PFSK-1 (cell line): ENCODE measurements at regions not wholly inside any gene's neighbourhood (a gene's known extent, or its start where the extent isn't known, plus 50 kb on each side); places are given as distances from the start of the nearest gene placed in this dataset.

Source experiments
- FOXP2 ChIP-seq: optimal IDR thresholded peaks from 2 replicates; pipeline ENCODE3; 2011; ENCODE audit warnings: borderline replicate concordance, control low read depth, inconsistent platforms; ENCODE audit not compliant: insufficient read depth; ENCODE audit errors: extremely low read length, extremely low read depth
- POLR2AphosphoS5 ChIP-seq: IDR thresholded peaks from 2 replicates; pipeline ENCODE4 v1.6.1; 2012; ENCODE audit warnings: low read depth, mild to moderate bottlenecking, control low read depth, low read length, moderate library complexity
- REST ChIP-seq, 2 experiments: IDR thresholded peaks; 2 replicates each; pipeline versions ENCODE4 v1.6.1 to v1.8.0; 2011 to 2012; ENCODE audit warnings: low read depth in 2 of 2, low read length in 2 of 2, control low read depth in 1 of 2, inconsistent platforms in 1 of 2, mild to moderate bottlenecking in 1 of 2, moderate library complexity in 1 of 2; ENCODE audit not compliant: insufficient read depth in 1 of 2
- SIN3A ChIP-seq: IDR thresholded peaks from 2 replicates; pipeline ENCODE4 v1.6.1; 2012; ENCODE audit warnings: mild to moderate bottlenecking, low read length, moderate library complexity, borderline replicate concordance; ENCODE audit not compliant: insufficient read depth
- TAF1 ChIP-seq: IDR thresholded peaks from 2 replicates; pipeline ENCODE4 v1.6.1; 2012; ENCODE audit warnings: low read length, control low read depth, borderline replicate concordance; ENCODE audit not compliant: insufficient read depth

DNA sequence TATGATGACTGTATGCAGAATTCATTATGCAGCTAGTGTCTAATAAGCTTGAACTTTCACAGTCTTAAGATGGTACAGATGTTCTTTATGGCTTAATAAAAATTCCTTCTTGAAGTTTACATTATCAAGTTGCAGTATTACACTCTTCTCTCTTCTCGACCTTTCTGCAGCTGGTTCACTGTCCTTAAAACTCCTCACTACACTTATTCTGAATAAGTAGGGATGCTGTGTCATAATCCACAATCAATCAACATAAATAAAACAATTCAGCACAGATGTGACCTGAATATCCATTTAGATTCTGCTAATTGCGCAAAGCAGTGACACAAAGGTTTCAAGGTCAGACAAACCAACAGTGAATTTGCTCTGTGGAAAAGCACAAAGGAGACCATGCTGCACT is 356.8 kb downstream of the SUCLG1 start:
- TF ChIP-seq POLR2AphosphoS5 (no peak), REST (IDR thresholded peaks at IDR 0.05; ENCODE audit: insufficient read depth in 1 of 2, low read depth in 2 of 2, low read length in 2 of 2) (no peak), SIN3A (no peak), FOXP2 (no peak), TAF1 (no peak)

DNA sequence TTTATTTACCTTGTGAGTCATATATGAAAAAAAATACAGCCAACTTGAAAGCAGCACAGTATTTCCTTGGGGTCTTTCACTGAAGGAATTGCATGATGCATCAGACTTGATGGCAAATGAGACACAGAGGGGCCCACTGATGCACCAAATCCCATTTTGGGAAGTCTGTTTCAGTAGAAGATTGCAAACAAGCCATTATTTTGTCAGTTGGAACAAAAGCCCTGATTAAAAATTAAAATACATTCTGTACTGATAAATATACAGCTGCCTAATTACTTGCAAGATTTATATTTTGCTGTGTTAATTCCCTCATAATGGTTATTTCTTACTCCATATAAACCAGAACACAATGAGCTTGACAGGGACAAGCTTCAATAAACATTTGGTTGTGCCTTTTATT is 370.4 kb downstream of the SUCLG1 start:
- TF ChIP-seq FOXP2 (no peak), POLR2AphosphoS5 (no peak)

- TF ChIP-seq POLR2AphosphoS5 (no peak), TAF1 (no peak)
Observed at GRCh38 chr2:84085562-84085961, 373.5 kb downstream of the SUCLG1 start.

GRCh38 chr2:84084856-84085255 is 374.2 kb downstream of the SUCLG1 start:
- TF ChIP-seq SIN3A = no peak
- no peak for TF ChIP-seq FOXP2
- TF ChIP-seq REST (IDR thresholded peaks at IDR 0.05; ENCODE audit: insufficient read depth in 1 of 2, low read depth in 2 of 2, low read length in 2 of 2) = no peak
- TF ChIP-seq POLR2AphosphoS5 = no peak
- TF ChIP-seq TAF1 = no peak

GRCh38 chr2:84083984-84084383 is 375.1 kb downstream of the SUCLG1 start:
- no peak for TF ChIP-seq REST (IDR thresholded peaks at IDR 0.05; ENCODE audit: insufficient read depth in 1 of 2, low read depth in 2 of 2, low read length in 2 of 2)
- no peak for TF ChIP-seq FOXP2
- TF ChIP-seq SIN3A = no peak

- TF ChIP-seq FOXP2 (no peak), POLR2AphosphoS5 (no peak), REST (IDR thresholded peaks at IDR 0.05; ENCODE audit: insufficient read depth in 1 of 2, low read depth in 2 of 2, low read length in 2 of 2) (no peak), SIN3A (no peak), TAF1 (no peak)
Observed at GRCh38 chr2:84078471-84078870, 380.6 kb downstream of the SUCLG1 start.
